CD14-positive monocyte (primary cell): ENCODE measurements at regions not wholly inside any gene's neighbourhood (a gene's known extent, or its start where the extent isn't known, plus 50 kb on each side); places are given as distances from the start of the nearest gene placed in this dataset.
"Not testable (repeated sequence)": the region's sequence is repeated elsewhere in the genome, so short reads cannot be mapped to it uniquely, and the experiment has no call there.

Experiments
- DNase-seq, 3 donors: peaks; one replicate each; pipeline ENCODE4 v3.0.0-alpha.2; 2011 to 2022
- H2AFZ ChIP-seq: 2 replicates; pipeline ENCODE4 v1.6.0; 2012; ENCODE audit warnings: mild to moderate bottlenecking, low read depth, low read length, inconsistent platforms; ENCODE audit not compliant: insufficient read depth, poor library complexity, severe bottlenecking
- H3K27ac ChIP-seq, 2 donors: 1 replicate in 1 of 2; 2 replicates in 1 of 2; pipeline ENCODE4 v1.5.1; 2012 to 2013; ENCODE audit warnings: low read length in 2 of 2, control low read depth in 1 of 2, inconsistent platforms in 1 of 2, low read depth in 1 of 2, mild to moderate bottlenecking in 1 of 2
- H3K27me3 ChIP-seq, 2 donors: one replicate each; pipeline versions ENCODE4 v1.6.0 to v1.6.1; 2011 to 2013; ENCODE audit warnings: low read length in 2 of 2; ENCODE audit not compliant: control insufficient read depth in 2 of 2, insufficient read depth in 2 of 2
- H3K36me3 ChIP-seq, 2 donors: replicated peaks in 1 of 2; 1 replicate in 1 of 2; 2 replicates in 1 of 2; pipeline versions ENCODE4 v1.5.1 to v1.6.1; 2012 to 2013; ENCODE audit warnings: low read length in 2 of 2, control low read depth in 1 of 2, inconsistent platforms in 1 of 2, mild to moderate bottlenecking in 1 of 2; ENCODE audit not compliant: insufficient read depth in 2 of 2, control insufficient read depth in 1 of 2
- H3K4me1 ChIP-seq, 2 donors: 1 replicate in 1 of 2; 2 replicates in 1 of 2; pipeline versions ENCODE4 v1.5.1 to v1.6.1; 2012 to 2013; ENCODE audit warnings: low read length in 2 of 2, control low read depth in 1 of 2, inconsistent platforms in 1 of 2, mild to moderate bottlenecking in 1 of 2, moderate library complexity in 1 of 2; ENCODE audit not compliant: insufficient read depth in 2 of 2, control insufficient read depth in 1 of 2
- H3K4me2 ChIP-seq: replicated peaks from 2 replicates; pipeline ENCODE3; 2012; ENCODE audit warnings: low read length, moderate library complexity, mild to moderate bottlenecking; ENCODE audit not compliant: poor library complexity, severe bottlenecking; ENCODE audit errors: extremely low read depth
- H3K4me3 ChIP-seq, 3 experiments: fragments of 200-600 bp in 1 of 3; sonication (generic) in 1 of 3; replicated peaks in 1 of 3; 1 replicate in 2 of 3; 2 replicates in 1 of 3; pipeline ENCODE4 v1.5.1; 2011 to 2013; ENCODE audit warnings: low read length in 3 of 3, mild to moderate bottlenecking in 3 of 3, control low read depth in 2 of 3, low read depth in 2 of 3, inconsistent platforms in 1 of 3, moderate library complexity in 1 of 3
- H3K79me2 ChIP-seq: 2 replicates; pipeline ENCODE4 v1.6.0; 2012; ENCODE audit warnings: mild to moderate bottlenecking, control low read depth, inconsistent platforms, low read length, moderate library complexity; ENCODE audit not compliant: insufficient read depth
- H3K9ac ChIP-seq: 2 replicates; pipeline ENCODE4 v1.6.0; 2017; ENCODE audit warnings: low read length, mild to moderate bottlenecking; ENCODE audit not compliant: insufficient read depth, poor library complexity, severe bottlenecking
- H3K9me3 ChIP-seq, 2 donors: replicated peaks in 1 of 2; 1 replicate in 1 of 2; 2 replicates in 1 of 2; pipeline versions ENCODE4 v1.5.1 to v1.6.1; 2012 to 2013; ENCODE audit warnings: low read length in 2 of 2, control low read depth in 1 of 2; ENCODE audit not compliant: control insufficient read depth in 1 of 2, insufficient read depth in 1 of 2
- H4K20me1 ChIP-seq: 2 replicates; pipeline ENCODE4 v1.6.0; 2012; ENCODE audit warnings: mild to moderate bottlenecking, low read length, control low read depth, moderate library complexity; ENCODE audit not compliant: insufficient read depth
- H3K27ac Mint-ChIP-seq, 7 donors: one replicate each; pipeline ENCODE4 v1.8.0; 2020; ENCODE audit warnings: mild to moderate bottlenecking in 7 of 7, mixed read lengths in 7 of 7, moderate library complexity in 6 of 7, inconsistent platforms in 2 of 7
- H3K27me3 Mint-ChIP-seq, 3 donors: one replicate each; pipeline ENCODE4 v1.8.0; 2021 to 2022; ENCODE audit warnings: low read depth in 3 of 3, mild to moderate bottlenecking in 3 of 3, mixed read lengths in 3 of 3, moderate library complexity in 3 of 3, inconsistent platforms in 1 of 3
- H3K36me3 Mint-ChIP-seq, 2 donors: one replicate each; pipeline ENCODE4 v1.8.0; 2020; ENCODE audit warnings: mixed read lengths in 2 of 2, inconsistent platforms in 1 of 2, mild to moderate bottlenecking in 1 of 2
- H3K4me1 Mint-ChIP-seq: one replicate; pipeline ENCODE4 v1.8.0; 2020; ENCODE audit warnings: mild to moderate bottlenecking, mixed read lengths
- H3K4me3 Mint-ChIP-seq, 2 donors: one replicate each; pipeline ENCODE4 v1.8.0; 2020; ENCODE audit warnings: mild to moderate bottlenecking in 2 of 2, mixed read lengths in 2 of 2, moderate library complexity in 1 of 2
- H3K9me3 Mint-ChIP-seq, 7 donors: one replicate each; pipeline ENCODE4 v1.8.0; 2020 to 2022; ENCODE audit warnings: mixed read lengths in 7 of 7, mild to moderate bottlenecking in 6 of 7, moderate library complexity in 6 of 7, inconsistent platforms in 2 of 7
- WGBS: methylation state at CpG from one replicate; pipeline ENCODE4 v1.1.5; 2013; ENCODE audit warnings: missing lambda C conversion rate; ENCODE audit not compliant: insufficient coverage; 5-methylcytosine and 5-hydroxymethylcytosine counted together
- intact Hi-C, 2 donors: fragments of 100-400 bp; cut with micrococcal nuclease; formaldehyde crosslinking; loops; one replicate each; pipeline versions ENCODE4 v1.15.0 to v1.15.1; 2023
- TF ChIP-seq, protein P1 (sequence below): fragments of 200-600 bp; IDR thresholded peaks from one replicate; pipeline ENCODE4 v1.8.0; 2022; ENCODE audit warnings: antibody characterized with exemption, mild to moderate bottlenecking

DNA sequence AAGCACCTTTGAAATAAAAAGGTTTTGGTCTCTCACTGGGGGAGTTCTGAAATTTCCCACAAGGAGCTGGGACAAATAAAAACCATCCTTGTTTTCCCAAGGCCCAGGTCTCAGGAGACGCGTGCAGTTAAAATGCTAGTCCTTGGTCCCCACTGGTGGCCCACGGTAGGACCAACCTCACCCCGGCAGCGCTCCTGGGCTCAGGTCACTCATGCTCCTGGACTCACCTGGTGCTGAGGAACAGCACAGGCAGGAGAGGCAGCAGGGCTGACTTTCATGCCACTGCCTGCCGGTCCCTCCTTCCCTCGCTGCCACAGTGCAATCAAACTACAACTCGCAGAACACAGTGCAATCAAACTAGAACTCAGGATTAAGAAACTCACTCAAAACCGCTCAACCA is 356.8 kb upstream of the CCDC179 start:
- Mint-ChIP-seq H3K36me3 (no peaks in the 10 kb centered on the region), H3K27me3 (no peaks in the 10 kb centered on the region), H3K27ac (no peak overlapping the region), H3K9me3 (peaks cover 0 to 11% (median 5%) of the 10 kb centered on the region in 7 donors), H3K4me3 (no peak overlapping the region), H3K4me1 (no peaks in the 10 kb centered on the region)
- no peaks in the 10 kb centered on the region for H3K36me3 ChIP-seq
- WGBS = 94% methylated on average over 8 of the region's 9 CpGs
- no peak overlapping the region for H3K9ac ChIP-seq
- DNase-seq = no peak
- TF ChIP-seq, protein P1, sequence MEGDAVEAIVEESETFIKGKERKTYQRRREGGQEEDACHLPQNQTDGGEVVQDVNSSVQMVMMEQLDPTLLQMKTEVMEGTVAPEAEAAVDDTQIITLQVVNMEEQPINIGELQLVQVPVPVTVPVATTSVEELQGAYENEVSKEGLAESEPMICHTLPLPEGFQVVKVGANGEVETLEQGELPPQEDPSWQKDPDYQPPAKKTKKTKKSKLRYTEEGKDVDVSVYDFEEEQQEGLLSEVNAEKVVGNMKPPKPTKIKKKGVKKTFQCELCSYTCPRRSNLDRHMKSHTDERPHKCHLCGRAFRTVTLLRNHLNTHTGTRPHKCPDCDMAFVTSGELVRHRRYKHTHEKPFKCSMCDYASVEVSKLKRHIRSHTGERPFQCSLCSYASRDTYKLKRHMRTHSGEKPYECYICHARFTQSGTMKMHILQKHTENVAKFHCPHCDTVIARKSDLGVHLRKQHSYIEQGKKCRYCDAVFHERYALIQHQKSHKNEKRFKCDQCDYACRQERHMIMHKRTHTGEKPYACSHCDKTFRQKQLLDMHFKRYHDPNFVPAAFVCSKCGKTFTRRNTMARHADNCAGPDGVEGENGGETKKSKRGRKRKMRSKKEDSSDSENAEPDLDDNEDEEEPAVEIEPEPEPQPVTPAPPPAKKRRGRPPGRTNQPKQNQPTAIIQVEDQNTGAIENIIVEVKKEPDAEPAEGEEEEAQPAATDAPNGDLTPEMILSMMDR = no peak
- no peak overlapping the region for H3K4me3 ChIP-seq
- no peaks in the 10 kb centered on the region for H3K79me2 ChIP-seq
- no peak overlapping the region for H2AFZ ChIP-seq
- H4K20me1 ChIP-seq = no peaks in the 10 kb centered on the region
- H3K4me2 ChIP-seq = no peak overlapping the region
- intact Hi-C loops = no loop called here
- no peaks in the 10 kb centered on the region for H3K4me1 ChIP-seq
- no peak overlapping the region for H3K27ac ChIP-seq
- peaks cover 0 to 6% of the 10 kb centered on the region in 2 donors for H3K9me3 ChIP-seq
- H3K27me3 ChIP-seq = no peaks in the 10 kb centered on the region

GRCh38 chr11:23220086-23220485 is 359.8 kb upstream of the CCDC179 start:
- H3K36me3 Mint-ChIP-seq, H3K4me1 Mint-ChIP-seq, H3K4me3 ChIP-seq, DNase-seq, H3K4me2 ChIP-seq, H3K27me3 Mint-ChIP-seq, H3K4me1 ChIP-seq, intact Hi-C loops, H3K36me3 ChIP-seq, H2AFZ ChIP-seq, H3K4me3 Mint-ChIP-seq, H3K27ac ChIP-seq, H3K27me3 ChIP-seq, H4K20me1 ChIP-seq, H3K9me3 ChIP-seq, H3K79me2 ChIP-seq, H3K9ac ChIP-seq, H3K27ac Mint-ChIP-seq: not testable (repeated sequence)
- peaks cover 0 to 12% (median 3%) of the 10 kb centered on the region in 7 donors for H3K9me3 Mint-ChIP-seq
- no CpG with 5 or more reads among the region's 3 CpGs for WGBS
